OCI-LY7 (cell line): ENCODE measurements at regions not wholly inside any gene's neighbourhood (a gene's known extent, or its start where the extent isn't known, plus 50 kb on each side); places are given as distances from the start of the nearest gene placed in this dataset.
"Not testable (repeated sequence)": the region's sequence is repeated elsewhere in the genome, so short reads cannot be mapped to it uniquely, and the experiment has no call there.

Experiments used
- BruUV-seq: library from RNA; stranded (reverse); fragments of 400-500 nt; replicated peaks from 2 replicates; lab custom pipeline; 2021; lab: Mats Ljungman, UMichigan
- CTCF ChIA-PET: fragments of 300-600 bp; sonication (Branson Sonifier 250); formaldehyde crosslinking; loops from one replicate; lab custom pipeline; 2022; ENCODE audit warnings: antibody characterized with exemption; ENCODE audit not compliant: unreplicated experiment; lab: Charles Lee
- POLR2A ChIA-PET: fragments of 300-600 bp; sonication (Branson Sonifier 250); formaldehyde crosslinking; loops from one replicate; lab custom pipeline; 2022; ENCODE audit warnings: antibody characterized with exemption; lab: Charles Lee
- DNase-seq: peaks from one replicate; pipeline ENCODE4 v3.0.0-alpha.2; 2015; ENCODE audit warnings: low spot score
- H2AFZ ChIP-seq: fragments of 200-600 bp; sonication (generic), shearing (Covaris generic); 2 replicates; pipeline ENCODE4 v1.6.1; 2014; ENCODE audit warnings: mild to moderate bottlenecking, antibody characterized with exemption, low read length, moderate library complexity
- H3K27ac ChIP-seq: fragments of 200-600 bp; sonication (generic); 2 replicates; pipeline ENCODE4 v1.5.1; 2014; ENCODE audit warnings: mixed run types, low read depth, mild to moderate bottlenecking, moderate library complexity, low read length, inconsistent platforms; ENCODE audit not compliant: poor library complexity, severe bottlenecking
- H3K36me3 ChIP-seq: fragments of 200-600 bp; sonication (generic); 2 replicates; pipeline ENCODE4 v1.6.1; 2014; ENCODE audit warnings: mild to moderate bottlenecking, antibody characterized with exemption, low read length, moderate library complexity, mixed read lengths; ENCODE audit not compliant: insufficient read depth
- H3K4me1 ChIP-seq: fragments of 200-600 bp; sonication (generic); 2 replicates; pipeline ENCODE4 v1.5.1; 2014; ENCODE audit warnings: mild to moderate bottlenecking, low read length; ENCODE audit not compliant: insufficient read depth, poor library complexity, severe bottlenecking
- H3K4me2 ChIP-seq: fragments of 200-600 bp; sonication (generic); 2 replicates; pipeline ENCODE4 v1.6.1; 2014; ENCODE audit warnings: mild to moderate bottlenecking, low read length
- H3K4me3 ChIP-seq: fragments of 200-600 bp; sonication (generic); 2 replicates; pipeline ENCODE4 v1.5.1; 2014; ENCODE audit warnings: mild to moderate bottlenecking, low read depth, low read length; ENCODE audit not compliant: poor library complexity, severe bottlenecking
- H3K79me2 ChIP-seq: fragments of 200-600 bp; sonication (generic); 2 replicates; pipeline ENCODE4 v1.6.1; 2016; ENCODE audit warnings: low read depth, mild to moderate bottlenecking, low read length, moderate library complexity, mixed read lengths; ENCODE audit not compliant: insufficient read depth
- H3K9me2 ChIP-seq: fragments of 200-600 bp; sonication (generic); 2 replicates; pipeline ENCODE4 v1.6.1; 2016; ENCODE audit warnings: mild to moderate bottlenecking, low read length, mixed read lengths; ENCODE audit not compliant: insufficient read depth
- H3K9me3 ChIP-seq: fragments of 200-600 bp; sonication (generic); 2 replicates; pipeline ENCODE4 v1.6.1; 2014; ENCODE audit warnings: mild to moderate bottlenecking, mixed run types, low read length, mixed read lengths
- H4K20me1 ChIP-seq: fragments of 200-600 bp; sonication (generic); 2 replicates; pipeline ENCODE4 v1.6.1; 2014; ENCODE audit warnings: mild to moderate bottlenecking, antibody characterized with exemption, low read length, moderate library complexity, mixed read lengths; ENCODE audit not compliant: insufficient read depth
- CTCF ChIP-seq: fragments of 200-600 bp; sonication (generic); conservative IDR thresholded peaks from 2 replicates; pipeline ENCODE4 v1.5.1; 2014; ENCODE audit warnings: mild to moderate bottlenecking, antibody characterized with exemption, low read length, moderate library complexity, mixed read lengths
- EZH2phosphoT487 ChIP-seq: fragments of 200-600 bp; sonication (generic); IDR thresholded peaks from 2 replicates; pipeline ENCODE4 v1.6.1; 2018; ENCODE audit warnings: low read depth, borderline replicate concordance, mild to moderate bottlenecking, mixed run types, antibody characterized with exemption, low read length, moderate library complexity, mixed read lengths
- intact Hi-C: fragments of 100-400 bp; cut with micrococcal nuclease; formaldehyde crosslinking; loops from one replicate; pipeline ENCODE4 v1.10.0; 2022; ENCODE audit not compliant: unreplicated experiment

- Histone ChIP-seq H3K27ac (no peak overlapping the region), H4K20me1 (no peaks in the 10 kb centered on the region), H3K79me2 (no peaks in the 10 kb centered on the region), H3K36me3 (no peaks in the 10 kb centered on the region), H3K4me3 (no peak overlapping the region), H3K4me1 (no peaks in the 10 kb centered on the region), H3K9me2 (no peaks in the 10 kb centered on the region), H3K9me3 (no peaks in the 10 kb centered on the region), H2AFZ (no peak overlapping the region), H3K4me2 (no peak overlapping the region)
- CTCF ChIA-PET, result no interaction called here
- POLR2A ChIA-PET, result no interaction called here
- DNase-seq, result no peak
- no peak for TF ChIP-seq CTCF
- TF ChIP-seq EZH2phosphoT487, result no peak
- BruUV-seq, result no TSS peak
- intact Hi-C loops, result no loop called here
These were observed 189.0 kb downstream of the SLITRK2 start for GRCh38 chrX:146006637-146007036.

- no peak overlapping the region for H3K27ac ChIP-seq
- ChIA-PET CTCF (no interaction called here), POLR2A (interaction anchor here (0.5 kb wide), 1 partner anchor 74 kb away, joined by 4 read pairs; no protein-coding TSS in a partner anchor)
- BruUV-seq, result no TSS peak
- no peaks in the 10 kb centered on the region for H3K36me3 ChIP-seq
- no peak overlapping the region for H3K4me2 ChIP-seq
- H2AFZ ChIP-seq, result no peak overlapping the region
- H3K9me2 ChIP-seq, result no peaks in the 10 kb centered on the region
- no peaks in the 10 kb centered on the region for H4K20me1 ChIP-seq
- H3K4me1 ChIP-seq, result no peaks in the 10 kb centered on the region
- no peaks in the 10 kb centered on the region for H3K79me2 ChIP-seq
- H3K9me3 ChIP-seq, result no peaks in the 10 kb centered on the region
- intact Hi-C loops, result no loop called here
- H3K4me3 ChIP-seq, result no peak overlapping the region
- no peak for TF ChIP-seq CTCF
- no peak for TF ChIP-seq EZH2phosphoT487
- DNase-seq, result no peak
These were observed 218.4 kb downstream of the SLITRK2 start for GRCh38 chrX:146036000-146036399.

DNA sequence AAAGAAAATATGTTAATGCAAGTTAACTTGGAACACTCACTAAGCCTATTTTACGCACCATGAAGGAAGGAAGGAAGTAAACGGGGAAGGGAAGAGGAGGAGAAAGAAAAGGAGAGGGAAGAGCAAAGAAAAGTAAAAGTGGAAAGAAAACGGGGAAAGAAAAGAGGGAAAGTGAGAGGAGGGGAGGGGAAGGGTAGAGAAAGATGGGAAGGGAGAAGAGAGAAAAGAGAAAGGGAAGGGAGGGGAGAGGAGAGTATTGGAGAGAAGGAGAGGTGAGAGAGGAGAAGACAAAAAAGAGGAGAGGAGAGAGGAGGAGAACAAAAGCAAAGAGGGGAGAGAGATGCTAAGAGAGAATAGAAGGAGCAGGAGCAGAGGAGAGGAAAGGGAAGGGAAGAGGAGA, 224.1 kb downstream of the SLITRK2 start:
- Histone ChIP-seq H3K27ac (no peak overlapping the region), H3K4me1 (no peaks in the 10 kb centered on the region), H3K4me2 (no peak overlapping the region), H3K79me2 (no peaks in the 10 kb centered on the region), H2AFZ (no peak overlapping the region), H3K9me3 (no peaks in the 10 kb centered on the region), H3K36me3 (no peaks in the 10 kb centered on the region), H3K9me2 (no peaks in the 10 kb centered on the region), H4K20me1 (no peaks in the 10 kb centered on the region), H3K4me3 (no peak overlapping the region)
- TF ChIP-seq CTCF (no peak), EZH2phosphoT487 (no peak)
- intact Hi-C loops, result no loop called here
- ChIA-PET POLR2A (no interaction called here), CTCF (no interaction called here)
- BruUV-seq, result no TSS peak
- DNase-seq, result no peak

GRCh38 chrX:146046011-146046715, 228.5 kb downstream of the SLITRK2 start:
- CTCF ChIA-PET, result not testable (repeated sequence)

More at GRCh38 chrX:146046011-146046715, 228.5 kb downstream of the SLITRK2 start:
- H3K27ac ChIP-seq, H3K9me2 ChIP-seq, H3K79me2 ChIP-seq, H3K9me3 ChIP-seq, H3K36me3 ChIP-seq, DNase-seq, BruUV-seq, H3K4me1 ChIP-seq, H2AFZ ChIP-seq, POLR2A ChIA-PET, H4K20me1 ChIP-seq, intact Hi-C loops, H3K4me2 ChIP-seq, H3K4me3 ChIP-seq: not testable (repeated sequence)
